Activated naive CD4-positive, alpha-beta T cell treated with anti-CD3 and anti-CD28 coated beads, Interleukin-2, amount 50 U/mL, for 72 hours (primary cell): ENCODE measurements at regions not wholly inside any gene's neighbourhood (a gene's known extent, or its start where the extent isn't known, plus 50 kb on each side); places are given as distances from the start of the nearest gene placed in this dataset.

Source experiments
- ATAC-seq, 2 donors: fragments of 150-1000 bp; cut with Tn5 transposase; 2 replicates each; pipeline ENCODE4 v1.10.0; 2021; ENCODE audit warnings: mild to moderate bottlenecking in 2 of 2, moderate library complexity in 2 of 2
- DNase-seq, 2 donors: peaks; one replicate each; pipeline ENCODE4 v3.0.0; 2021 to 2022; ENCODE audit warnings: low spot score in 2 of 2
- H3K27ac Mint-ChIP-seq, 2 donors: one replicate each; pipeline ENCODE4 v1.8.0; 2022; ENCODE audit warnings: mild to moderate bottlenecking in 2 of 2, mixed read lengths in 2 of 2
- H3K36me3 Mint-ChIP-seq, 2 donors: one replicate each; pipeline ENCODE4 v1.8.0; 2022; ENCODE audit warnings: mixed read lengths in 2 of 2
- H3K9me3 Mint-ChIP-seq, 2 donors: one replicate each; pipeline ENCODE4 v1.8.0; 2022; ENCODE audit warnings: mixed read lengths in 2 of 2

GRCh38 chr12:91239481-91239880 lies 56.9 kb upstream of the DCN start:
- H3K36me3 Mint-ChIP-seq, result peaks cover 0 to 4% of the 10 kb centered on the region in 2 donors

More at GRCh38 chr12:91239481-91239880, 56.9 kb upstream of the DCN start:
- DNase-seq, result no peak
- H3K27ac Mint-ChIP-seq, result no peak overlapping the region
- ATAC-seq, result no peak
- peaks cover 4 to 6% of the 10 kb centered on the region in 2 donors for H3K9me3 Mint-ChIP-seq
